NT2/D1 (cell line): ENCODE measurements at regions not wholly inside any gene's neighbourhood (a gene's known extent, or its start where the extent isn't known, plus 50 kb on each side); places are given as distances from the start of the nearest gene placed in this dataset.

Source experiments
- SUZ12 ChIP-seq: IDR thresholded peaks from 2 replicates; pipeline ENCODE4 v1.6.1; 2011; ENCODE audit not compliant: insufficient read length, insufficient read depth; ENCODE audit errors: extremely low read depth
- YY1 ChIP-seq: IDR thresholded peaks from 2 replicates; pipeline ENCODE4 v1.6.1; 2011; ENCODE audit not compliant: insufficient read length, insufficient read depth

- TF ChIP-seq YY1 (no peak), SUZ12 (no peak)
Measured at GRCh38 chr6:164200071-164200470, 785.6 kb downstream of the QKI start.
